HT-29 (cell line): ENCODE measurements at regions not wholly inside any gene's neighbourhood (a gene's known extent, or its start where the extent isn't known, plus 50 kb on each side); places are given as distances from the start of the nearest gene placed in this dataset.
"Not testable (repeated sequence)": the region's sequence is repeated elsewhere in the genome, so short reads cannot be mapped to it uniquely, and the experiment has no call there.

Source experiments
- DNase-seq: peaks from one replicate; pipeline ENCODE4 v3.0.0-alpha.2; 2015; ENCODE audit warnings: low spot score

GRCh38 chr5:116709082-116709481, 134.5 kb upstream of the SEMA6A start:
- no peak for DNase-seq

- DNase-seq = not testable (repeated sequence)
Measured at GRCh38 chr5:116705121-116705519, 130.5 kb upstream of the SEMA6A start.

- DNase-seq = no peak
Measured at GRCh38 chr5:116703941-116704340, 129.3 kb upstream of the SEMA6A start.

- no peak for DNase-seq
Measured at GRCh38 chr5:116703328-116703727, 128.7 kb upstream of the SEMA6A start.

GRCh38 chr5:116702776-116703175, 128.2 kb upstream of the SEMA6A start:
- DNase-seq = no peak

GRCh38 chr5:116699332-116699731, 124.7 kb upstream of the SEMA6A start:
- no peak for DNase-seq

GRCh38 chr5:116696366-116696765, 121.7 kb upstream of the SEMA6A start:
- no peak for DNase-seq

- DNase-seq = no peak
Measured at GRCh38 chr5:116695681-116696080, 121.1 kb upstream of the SEMA6A start.

- DNase-seq = no peak
Measured at GRCh38 chr5:116686438-116686837, 111.8 kb upstream of the SEMA6A start.

- DNase-seq = no peak
Measured at GRCh38 chr5:116685931-116686330, 111.3 kb upstream of the SEMA6A start.

GRCh38 chr5:116685069-116685468, 110.4 kb upstream of the SEMA6A start:
- DNase-seq = no peak

GRCh38 chr5:116681334-116682013, 106.9 kb upstream of the SEMA6A start:
- no peak for DNase-seq

- DNase-seq = no peak
Measured at GRCh38 chr5:116675626-116675910, 100.9 kb upstream of the SEMA6A start.

GRCh38 chr5:116674881-116675625, 100.4 kb upstream of the SEMA6A start:
- DNase-seq = no peak

- no peak for DNase-seq
Measured at GRCh38 chr5:116673453-116673852, 98.8 kb upstream of the SEMA6A start.

- DNase-seq = no peak
Measured at GRCh38 chr5:116672203-116672602, 97.6 kb upstream of the SEMA6A start.

- no peak for DNase-seq
Measured at GRCh38 chr5:116671211-116671736, 96.7 kb upstream of the SEMA6A start.

GRCh38 chr5:116669261-116670031, 94.8 kb upstream of the SEMA6A start:
- no peak for DNase-seq

GRCh38 chr5:116668390-116668789, 93.8 kb upstream of the SEMA6A start:
- no peak for DNase-seq

- DNase-seq = no peak
Measured at GRCh38 chr5:116666901-116667300, 92.3 kb upstream of the SEMA6A start.

GRCh38 chr5:116664988-116665387, 90.4 kb upstream of the SEMA6A start:
- DNase-seq = no peak

- no peak for DNase-seq
Measured at GRCh38 chr5:116663081-116663480, 88.5 kb upstream of the SEMA6A start.

- no peak for DNase-seq
Measured at GRCh38 chr5:116661419-116661818, 86.8 kb upstream of the SEMA6A start.
